ENCODE measurements at regions not wholly inside any gene's neighbourhood (a gene's known extent, or its start where the extent isn't known, plus 50 kb on each side); places are given as distances from the start of the nearest gene placed in this dataset.
"Not testable (repeated sequence)": the region's sequence is repeated elsewhere in the genome, so short reads cannot be mapped to it uniquely, and the experiment has no call there.

GRCh38 chr5:83001796-83002381 is 75.3 kb downstream of the TMEM167A start:
- no peak for DNase-seq (ENCODE audit: low read depth in 3 of 3, low spot score in 2 of 3)

GRCh38 chr5:83000922-83001321 is 76.3 kb downstream of the TMEM167A start:
- no peak for DNase-seq (ENCODE audit: low read depth in 3 of 3, low spot score in 2 of 3)

GRCh38 chr5:83000428-83000827 is 76.8 kb downstream of the TMEM167A start:
- no peak for DNase-seq (ENCODE audit: low read depth in 3 of 3, low spot score in 2 of 3)

GRCh38 chr5:82993416-82993815 is 83.8 kb downstream of the TMEM167A start:
- no peak for DNase-seq (ENCODE audit: low read depth in 3 of 3, low spot score in 2 of 3)

- DNase-seq (ENCODE audit: low read depth in 3 of 3, low spot score in 2 of 3), result no peak
Observed at GRCh38 chr5:82992646-82993045, 84.5 kb downstream of the TMEM167A start.

- DNase-seq (ENCODE audit: low read depth in 3 of 3, low spot score in 2 of 3), result no peak
Observed at GRCh38 chr5:82991678-82992323, 85.4 kb downstream of the TMEM167A start.

GRCh38 chr5:82991059-82991458 is 86.1 kb downstream of the TMEM167A start:
- no peak for DNase-seq (ENCODE audit: low read depth in 3 of 3, low spot score in 2 of 3)

GRCh38 chr5:82987188-82987587 is 90.0 kb downstream of the TMEM167A start:
- no peak for DNase-seq (ENCODE audit: low read depth in 3 of 3, low spot score in 2 of 3)

- DNase-seq (ENCODE audit: low read depth in 3 of 3, low spot score in 2 of 3), result no peak
Observed at GRCh38 chr5:82986404-82986803, 90.8 kb downstream of the TMEM167A start.

- DNase-seq (ENCODE audit: low read depth in 3 of 3, low spot score in 2 of 3), result no peak
Observed at GRCh38 chr5:82985763-82986162, 91.4 kb downstream of the TMEM167A start.

GRCh38 chr5:82984786-82985735 is 92.1 kb downstream of the TMEM167A start:
- DNase-seq (ENCODE audit: low read depth in 3 of 3, low spot score in 2 of 3), result no peak

- no peak for DNase-seq (ENCODE audit: low read depth in 3 of 3, low spot score in 2 of 3)
Observed at GRCh38 chr5:82982846-82983245, 94.3 kb downstream of the TMEM167A start.

- not testable (repeated sequence) for DNase-seq (ENCODE audit: low read depth in 3 of 3, low spot score in 2 of 3)
Observed at GRCh38 chr5:82976887-82977286, 100.3 kb downstream of the TMEM167A start.

- no peak for DNase-seq (ENCODE audit: low read depth in 3 of 3, low spot score in 2 of 3)
Observed at GRCh38 chr5:82975812-82976211, 101.4 kb downstream of the TMEM167A start.

- no peak for DNase-seq (ENCODE audit: low read depth in 3 of 3, low spot score in 2 of 3)
Observed at GRCh38 chr5:82975396-82975795, 101.8 kb downstream of the TMEM167A start.

- DNase-seq (ENCODE audit: low read depth in 3 of 3, low spot score in 2 of 3), result not testable (repeated sequence)
Observed at GRCh38 chr5:82974346-82974745, 102.8 kb downstream of the TMEM167A start.

- no peak for DNase-seq (ENCODE audit: low read depth in 3 of 3, low spot score in 2 of 3)
Observed at GRCh38 chr5:82971901-82972300, 105.3 kb downstream of the TMEM167A start.

GRCh38 chr5:82971034-82971806 is 106.0 kb downstream of the TMEM167A start:
- not testable (repeated sequence) for DNase-seq (ENCODE audit: low read depth in 3 of 3, low spot score in 2 of 3)

- not testable (repeated sequence) for DNase-seq (ENCODE audit: low read depth in 3 of 3, low spot score in 2 of 3)
Observed at GRCh38 chr5:82969221-82969976, 107.8 kb downstream of the TMEM167A start.

GRCh38 chr5:82967072-82967471 is 110.1 kb downstream of the TMEM167A start:
- no peak for DNase-seq (ENCODE audit: low read depth in 3 of 3, low spot score in 2 of 3)

Data from right renal cortex interstitium (tissue), 3 donors.